ENCODE measurements at regions not wholly inside any gene's neighbourhood (a gene's known extent, or its start where the extent isn't known, plus 50 kb on each side); places are given as distances from the start of the nearest gene placed in this dataset.

- no peak overlapping the region for H3K4me3 Mint-ChIP-seq (ENCODE audit: unreplicated experiment)
- H3K36me3 Mint-ChIP-seq (ENCODE audit: insufficient read depth, unreplicated experiment): no peaks in the 10 kb centered on the region
- intact Hi-C loops (cut with micrococcal nuclease): no loop called here
- ChIA-PET POLR2A (no interaction called here), CTCF (interaction anchor here (1.1 to 1.7 kb wide), 2 partner anchors 13 to 20 kb away, joined by 3 to 4 read pairs; no protein-coding TSS in a partner anchor)
- H3K9me3 Mint-ChIP-seq (ENCODE audit: unreplicated experiment): no peaks in the 10 kb centered on the region
- H3K27ac Mint-ChIP-seq (ENCODE audit: low read depth, unreplicated experiment): no peak overlapping the region
- no peaks in the 10 kb centered on the region for H3K4me1 Mint-ChIP-seq (ENCODE audit: insufficient read depth, unreplicated experiment)
- TF ChIP-seq CTCF (IDR thresholded peaks at IDR 0.05; ENCODE audit: unreplicated experiment): no peak
- DNase-seq (ENCODE audit: unreplicated experiment): no peak
- no TSS peak for BruUV-seq (replicated peaks)
- no peaks in the 10 kb centered on the region for H3K27me3 Mint-ChIP-seq (ENCODE audit: insufficient read depth, unreplicated experiment)
Measured at GRCh38 chr13:59000770-59001169, 1163.0 kb downstream of the DIAPH3 start.

- BruUV-seq (replicated peaks): no TSS peak
- POLR2A ChIA-PET: no interaction called here
- intact Hi-C loops (cut with micrococcal nuclease): no loop called here
- Mint-ChIP-seq H3K4me1 (ENCODE audit: insufficient read depth, unreplicated experiment) (no peaks in the 10 kb centered on the region), H3K36me3 (ENCODE audit: insufficient read depth, unreplicated experiment) (no peaks in the 10 kb centered on the region), H3K4me3 (ENCODE audit: unreplicated experiment) (no peak overlapping the region), H3K27me3 (ENCODE audit: insufficient read depth, unreplicated experiment) (no peaks in the 10 kb centered on the region), H3K9me3 (ENCODE audit: unreplicated experiment) (peaks cover 9% of the 10 kb centered on the region), H3K27ac (ENCODE audit: low read depth, unreplicated experiment) (no peak overlapping the region)
- no peak for TF ChIP-seq CTCF (IDR thresholded peaks at IDR 0.05; ENCODE audit: unreplicated experiment)
- DNase-seq (ENCODE audit: unreplicated experiment): no peak
- CTCF ChIA-PET: no interaction called here
Measured at GRCh38 chr13:59012731-59013130, 1151.0 kb downstream of the DIAPH3 start.

- TF ChIP-seq CTCF (IDR thresholded peaks at IDR 0.05; ENCODE audit: unreplicated experiment): no peak
- POLR2A ChIA-PET: no interaction called here
Measured at GRCh38 chr13:59016250-59016649, 1147.5 kb downstream of the DIAPH3 start.

GRCh38 chr13:59024434-59024833, 1139.3 kb downstream of the DIAPH3 start:
- intact Hi-C loops (cut with micrococcal nuclease): no loop called here
- Mint-ChIP-seq H3K9me3 (ENCODE audit: unreplicated experiment) (peaks cover 9% of the 10 kb centered on the region), H3K4me3 (ENCODE audit: unreplicated experiment) (no peak overlapping the region), H3K36me3 (ENCODE audit: insufficient read depth, unreplicated experiment) (no peaks in the 10 kb centered on the region), H3K4me1 (ENCODE audit: insufficient read depth, unreplicated experiment) (no peaks in the 10 kb centered on the region), H3K27ac (ENCODE audit: low read depth, unreplicated experiment) (no peak overlapping the region), H3K27me3 (ENCODE audit: insufficient read depth, unreplicated experiment) (no peaks in the 10 kb centered on the region)
- POLR2A ChIA-PET: no interaction called here
- no peak for TF ChIP-seq CTCF (IDR thresholded peaks at IDR 0.05; ENCODE audit: unreplicated experiment)
- no TSS peak for BruUV-seq (replicated peaks)
- DNase-seq (ENCODE audit: unreplicated experiment): peak; percentile 26
- CTCF ChIA-PET: no interaction called here

More at GRCh38 chr13:59016250-59016649, 1147.5 kb downstream of the DIAPH3 start:
- no peaks in the 10 kb centered on the region for H3K36me3 Mint-ChIP-seq (ENCODE audit: insufficient read depth, unreplicated experiment)
- H3K9me3 Mint-ChIP-seq (ENCODE audit: unreplicated experiment): peaks cover 13% of the 10 kb centered on the region
- no peak overlapping the region for H3K27ac Mint-ChIP-seq (ENCODE audit: low read depth, unreplicated experiment)
- CTCF ChIA-PET: no interaction called here
- no TSS peak for BruUV-seq (replicated peaks)
- no peaks in the 10 kb centered on the region for H3K27me3 Mint-ChIP-seq (ENCODE audit: insufficient read depth, unreplicated experiment)
- no peaks in the 10 kb centered on the region for H3K4me1 Mint-ChIP-seq (ENCODE audit: insufficient read depth, unreplicated experiment)
- DNase-seq (ENCODE audit: unreplicated experiment): peak; percentile 13
- intact Hi-C loops (cut with micrococcal nuclease): no loop called here
- no peak overlapping the region for H3K4me3 Mint-ChIP-seq (ENCODE audit: unreplicated experiment)
